ENCODE measurements at regions not wholly inside any gene's neighbourhood (a gene's known extent, or its start where the extent isn't known, plus 50 kb on each side); places are given as distances from the start of the nearest gene placed in this dataset.

- TF ChIP-seq NR2F2 (IDR thresholded peaks at IDR 0.05) (no peak), TAF1 (conservative IDR thresholded peaks at IDR 0.05) (no peak), MAX (IDR thresholded peaks at IDR 0.05) (no peak), FOXA1 (IDR thresholded peaks at IDR 0.05) (no peak), ZBTB33 (IDR thresholded peaks at IDR 0.05) (no peak), JUND (IDR thresholded peaks at IDR 0.05) (no peak), RAD21 (IDR thresholded peaks at IDR 0.05) (no peak), YY1 (IDR thresholded peaks at IDR 0.05) (no peak)
- TF ChIP-seq, protein P1, sequence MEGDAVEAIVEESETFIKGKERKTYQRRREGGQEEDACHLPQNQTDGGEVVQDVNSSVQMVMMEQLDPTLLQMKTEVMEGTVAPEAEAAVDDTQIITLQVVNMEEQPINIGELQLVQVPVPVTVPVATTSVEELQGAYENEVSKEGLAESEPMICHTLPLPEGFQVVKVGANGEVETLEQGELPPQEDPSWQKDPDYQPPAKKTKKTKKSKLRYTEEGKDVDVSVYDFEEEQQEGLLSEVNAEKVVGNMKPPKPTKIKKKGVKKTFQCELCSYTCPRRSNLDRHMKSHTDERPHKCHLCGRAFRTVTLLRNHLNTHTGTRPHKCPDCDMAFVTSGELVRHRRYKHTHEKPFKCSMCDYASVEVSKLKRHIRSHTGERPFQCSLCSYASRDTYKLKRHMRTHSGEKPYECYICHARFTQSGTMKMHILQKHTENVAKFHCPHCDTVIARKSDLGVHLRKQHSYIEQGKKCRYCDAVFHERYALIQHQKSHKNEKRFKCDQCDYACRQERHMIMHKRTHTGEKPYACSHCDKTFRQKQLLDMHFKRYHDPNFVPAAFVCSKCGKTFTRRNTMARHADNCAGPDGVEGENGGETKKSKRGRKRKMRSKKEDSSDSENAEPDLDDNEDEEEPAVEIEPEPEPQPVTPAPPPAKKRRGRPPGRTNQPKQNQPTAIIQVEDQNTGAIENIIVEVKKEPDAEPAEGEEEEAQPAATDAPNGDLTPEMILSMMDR (IDR thresholded peaks at IDR 0.05; ENCODE audit: low read depth, low read length, missing input control), result no peak
- TF ChIP-seq, protein P2, sequence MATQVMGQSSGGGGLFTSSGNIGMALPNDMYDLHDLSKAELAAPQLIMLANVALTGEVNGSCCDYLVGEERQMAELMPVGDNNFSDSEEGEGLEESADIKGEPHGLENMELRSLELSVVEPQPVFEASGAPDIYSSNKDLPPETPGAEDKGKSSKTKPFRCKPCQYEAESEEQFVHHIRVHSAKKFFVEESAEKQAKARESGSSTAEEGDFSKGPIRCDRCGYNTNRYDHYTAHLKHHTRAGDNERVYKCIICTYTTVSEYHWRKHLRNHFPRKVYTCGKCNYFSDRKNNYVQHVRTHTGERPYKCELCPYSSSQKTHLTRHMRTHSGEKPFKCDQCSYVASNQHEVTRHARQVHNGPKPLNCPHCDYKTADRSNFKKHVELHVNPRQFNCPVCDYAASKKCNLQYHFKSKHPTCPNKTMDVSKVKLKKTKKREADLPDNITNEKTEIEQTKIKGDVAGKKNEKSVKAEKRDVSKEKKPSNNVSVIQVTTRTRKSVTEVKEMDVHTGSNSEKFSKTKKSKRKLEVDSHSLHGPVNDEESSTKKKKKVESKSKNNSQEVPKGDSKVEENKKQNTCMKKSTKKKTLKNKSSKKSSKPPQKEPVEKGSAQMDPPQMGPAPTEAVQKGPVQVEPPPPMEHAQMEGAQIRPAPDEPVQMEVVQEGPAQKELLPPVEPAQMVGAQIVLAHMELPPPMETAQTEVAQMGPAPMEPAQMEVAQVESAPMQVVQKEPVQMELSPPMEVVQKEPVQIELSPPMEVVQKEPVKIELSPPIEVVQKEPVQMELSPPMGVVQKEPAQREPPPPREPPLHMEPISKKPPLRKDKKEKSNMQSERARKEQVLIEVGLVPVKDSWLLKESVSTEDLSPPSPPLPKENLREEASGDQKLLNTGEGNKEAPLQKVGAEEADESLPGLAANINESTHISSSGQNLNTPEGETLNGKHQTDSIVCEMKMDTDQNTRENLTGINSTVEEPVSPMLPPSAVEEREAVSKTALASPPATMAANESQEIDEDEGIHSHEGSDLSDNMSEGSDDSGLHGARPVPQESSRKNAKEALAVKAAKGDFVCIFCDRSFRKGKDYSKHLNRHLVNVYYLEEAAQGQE (IDR thresholded peaks at IDR 0.05), result no peak
Observed at GRCh38 chr1:200337410-200337809, 72.4 kb downstream of the ZNF281 start.

All from liver (tissue), 3 donors.